AG09319 (cell line): ENCODE measurements at regions not wholly inside any gene's neighbourhood (a gene's known extent, or its start where the extent isn't known, plus 50 kb on each side); places are given as distances from the start of the nearest gene placed in this dataset.
"Not testable (repeated sequence)": the region's sequence is repeated elsewhere in the genome, so short reads cannot be mapped to it uniquely, and the experiment has no call there.

Experiments
- DNase-seq: peaks from one replicate; pipeline ENCODE4 v3.0.0-alpha.2; 2010; ENCODE audit warnings: low read depth; ENCODE audit errors: extremely low read depth
- CTCF ChIP-seq: IDR thresholded peaks from 2 replicates; pipeline ENCODE4 v1.5.1; 2011; ENCODE audit warnings: low read depth, mild to moderate bottlenecking, inconsistent platforms, low read length, moderate library complexity

DNA sequence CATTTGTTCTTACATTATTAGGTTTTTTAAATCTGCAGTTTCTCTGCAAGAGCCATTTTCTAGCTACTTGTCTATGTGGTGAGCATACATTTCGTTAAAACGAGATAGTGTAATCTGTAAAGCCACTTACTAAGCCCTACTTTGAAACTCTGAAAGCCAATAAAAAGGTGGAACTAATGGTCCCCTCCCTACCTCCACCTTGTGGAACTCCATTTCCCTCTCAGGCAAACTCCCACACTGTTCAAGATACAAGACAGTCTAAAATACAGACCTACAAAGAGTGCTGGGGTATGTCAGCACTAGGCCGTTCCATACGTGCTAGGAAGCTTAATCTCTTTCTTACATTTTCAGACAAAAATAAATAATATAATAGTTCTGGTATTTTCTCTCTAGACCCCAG lies 74.1 kb downstream of the DUSP6 start:
- DNase-seq, result no peak
- TF ChIP-seq CTCF, result no peak

GRCh38 chr12:89276860-89277259 lies 75.4 kb downstream of the DUSP6 start:
- TF ChIP-seq CTCF, result no peak
- no peak for DNase-seq

DNA sequence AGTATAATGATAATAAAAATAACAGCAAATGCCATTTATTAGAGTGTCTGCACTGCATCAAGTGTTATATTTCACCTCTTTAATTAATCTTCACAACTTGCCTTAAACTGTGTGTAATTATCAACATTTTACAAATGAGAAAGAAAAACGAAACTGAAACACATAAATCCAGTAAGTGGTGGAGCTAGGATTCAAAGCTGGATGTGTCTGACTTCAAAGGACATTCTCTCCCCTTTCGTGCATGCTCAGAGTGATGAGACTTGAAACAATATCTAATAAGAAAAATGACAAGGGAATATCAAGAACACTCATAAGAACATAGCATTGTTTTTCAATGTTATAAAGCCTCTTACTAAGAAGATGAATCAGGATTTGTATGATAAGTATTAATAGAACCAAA lies 78.8 kb downstream of the DUSP6 start:
- TF ChIP-seq CTCF, result no peak
- DNase-seq, result no peak

- no peak for TF ChIP-seq CTCF
- DNase-seq, result no peak
These were observed 81.8 kb downstream of the DUSP6 start for GRCh38 chr12:89270548-89270947.

DNA sequence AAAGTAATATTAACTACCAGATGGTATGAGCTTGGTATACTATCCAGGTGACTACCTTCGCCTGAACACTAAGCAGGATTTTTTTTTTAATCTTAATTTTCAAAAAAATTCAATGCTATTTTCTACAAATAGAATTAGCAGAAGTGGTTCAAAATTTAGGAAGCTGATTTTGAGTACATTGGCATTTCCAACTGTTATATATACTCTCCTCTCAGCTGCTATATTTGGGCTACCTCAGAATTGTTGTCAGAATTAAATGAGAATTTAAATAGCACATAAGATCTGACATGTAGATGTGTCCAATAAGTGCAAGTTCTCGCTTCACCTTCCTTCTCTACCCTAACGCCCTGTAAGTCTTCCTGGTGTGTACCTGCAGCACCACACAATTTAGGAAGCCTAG lies 83.1 kb downstream of the DUSP6 start:
- no peak for DNase-seq
- TF ChIP-seq CTCF, result no peak

DNA sequence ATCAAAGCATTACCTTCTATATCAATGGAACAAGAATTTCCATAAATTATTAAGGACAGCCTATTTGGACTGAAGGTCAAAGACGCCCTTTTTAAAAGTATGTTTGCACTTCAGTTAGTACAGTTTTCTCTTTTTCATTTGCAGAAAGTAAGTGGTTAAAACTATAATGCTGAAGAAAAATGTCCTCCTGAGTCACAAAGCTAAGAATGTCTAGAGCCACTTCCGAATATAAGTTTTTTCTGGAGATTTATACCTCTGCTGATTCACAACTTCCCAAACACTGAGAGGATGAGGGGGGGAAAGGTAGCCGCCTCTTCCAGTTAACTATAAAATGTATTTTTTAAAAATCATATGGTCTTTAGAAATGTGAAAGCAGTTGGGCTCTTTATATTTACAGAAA lies 84.9 kb downstream of the DUSP6 start:
- no peak for TF ChIP-seq CTCF
- DNase-seq, result no peak

GRCh38 chr12:89266574-89267188 lies 85.6 kb downstream of the DUSP6 start:
- not testable (repeated sequence) for DNase-seq

- no peak for DNase-seq
- TF ChIP-seq CTCF, result no peak
These were observed 87.5 kb downstream of the DUSP6 start for GRCh38 chr12:89264837-89265236.
